ENCODE measurements at regions not wholly inside any gene's neighbourhood (a gene's known extent, or its start where the extent isn't known, plus 50 kb on each side); places are given as distances from the start of the nearest gene placed in this dataset.

DNA sequence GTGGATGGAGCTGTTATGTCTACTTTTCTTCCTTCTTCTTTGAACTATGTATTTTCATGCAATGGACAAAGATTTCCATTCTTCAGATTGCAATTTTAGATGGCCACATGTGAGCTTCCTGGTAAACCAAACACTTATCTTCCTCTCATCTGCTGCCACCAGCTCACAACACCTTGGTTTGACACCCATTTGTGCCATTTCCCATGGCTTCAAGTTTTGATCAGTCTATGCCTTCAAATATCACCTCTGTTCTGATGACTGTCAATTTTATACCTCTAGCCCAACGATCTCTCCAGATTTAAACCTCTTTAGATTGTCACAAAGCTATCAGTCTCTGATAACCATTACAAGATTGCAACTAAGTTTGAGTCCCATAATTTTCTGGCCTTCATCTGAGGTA lies 147.2 kb downstream of the TMEM38B start:
- no peaks in the 10 kb centered on the region for H3K9me3 Mint-ChIP-seq
- no peaks in the 10 kb centered on the region for H3K27me3 Mint-ChIP-seq (ENCODE audit: low read depth)
- ChIA-PET POLR2A (no interaction called here), CTCF (interaction anchor here (0.8 to 2.8 kb wide), 7 partner anchors 9 to 443 kb away, joined by 3 to 16 read pairs (median 4); no protein-coding TSS in a partner anchor)
- H3K36me3 Mint-ChIP-seq, result no peaks in the 10 kb centered on the region
- no peak overlapping the region for H3K27ac Mint-ChIP-seq
- H3K4me3 Mint-ChIP-seq, result no peak overlapping the region
- DNase-seq (ENCODE audit: low spot score), result no peak
- no peak for TF ChIP-seq AR (CRISPR knock-in tag; IDR thresholded peaks at IDR 0.05)
- no peak for TF ChIP-seq SMAD4 (CRISPR knock-in tag; IDR thresholded peaks at IDR 0.05)
- no peak for TF ChIP-seq ZNF423 (CRISPR knock-in tag; IDR thresholded peaks at IDR 0.05)
- TF ChIP-seq ZNF219 (CRISPR knock-in tag; IDR thresholded peaks at IDR 0.05; ENCODE audit: borderline replicate concordance), result no peak
- TF ChIP-seq JAZF1 (CRISPR knock-in tag; IDR thresholded peaks at IDR 0.05), result no peak
- no peak for TF ChIP-seq ESRRA (CRISPR knock-in tag; IDR thresholded peaks at IDR 0.05; ENCODE audit: borderline replicate concordance)
- no peak for TF ChIP-seq ZNF416 (CRISPR knock-in tag; IDR thresholded peaks at IDR 0.05)
- no peak for TF ChIP-seq FOXK1 (CRISPR knock-in tag; IDR thresholded peaks at IDR 0.05)
- no peak for TF ChIP-seq GRHL2 (CRISPR knock-in tag; IDR thresholded peaks at IDR 0.05; ENCODE audit: insufficient replicate concordance, severe bottlenecking)
- TF ChIP-seq, protein P1, sequence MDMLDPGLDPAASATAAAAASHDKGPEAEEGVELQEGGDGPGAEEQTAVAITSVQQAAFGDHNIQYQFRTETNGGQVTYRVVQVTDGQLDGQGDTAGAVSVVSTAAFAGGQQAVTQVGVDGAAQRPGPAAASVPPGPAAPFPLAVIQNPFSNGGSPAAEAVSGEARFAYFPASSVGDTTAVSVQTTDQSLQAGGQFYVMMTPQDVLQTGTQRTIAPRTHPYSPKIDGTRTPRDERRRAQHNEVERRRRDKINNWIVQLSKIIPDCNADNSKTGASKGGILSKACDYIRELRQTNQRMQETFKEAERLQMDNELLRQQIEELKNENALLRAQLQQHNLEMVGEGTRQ (CRISPR knock-in tag; IDR thresholded peaks at IDR 0.05), result no peak
- H3K4me1 Mint-ChIP-seq, result peaks cover 5% of the 10 kb centered on the region
- no peak for ATAC-seq

DNA sequence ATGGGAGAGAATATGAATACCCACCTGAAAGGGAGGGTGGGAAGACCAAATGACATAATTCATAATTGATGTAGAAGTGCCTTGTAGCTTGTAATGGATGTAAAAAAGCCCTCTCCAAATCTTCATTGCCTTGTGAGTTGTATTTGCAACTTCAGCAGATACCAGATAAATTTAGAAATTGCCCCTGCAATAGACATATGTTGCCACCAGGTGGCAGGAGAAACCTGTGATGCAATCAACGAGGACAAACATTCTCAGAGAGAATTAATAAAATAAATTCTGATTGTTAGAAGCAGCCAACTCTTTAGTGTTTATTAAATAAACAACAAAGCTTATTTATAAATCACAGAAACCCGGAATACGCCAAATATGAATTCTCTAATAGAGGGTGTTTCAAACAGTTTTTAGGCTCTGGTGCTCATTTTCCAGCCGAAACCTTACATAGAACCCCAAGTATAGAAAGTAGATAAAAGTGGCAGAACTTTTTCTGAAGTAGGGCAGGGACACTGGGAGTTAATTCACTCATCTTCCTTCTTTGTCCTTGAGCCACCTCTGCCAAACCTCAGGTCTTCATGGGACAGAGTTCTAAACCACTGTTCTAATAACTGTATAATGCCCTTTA lies 147.8 kb downstream of the TMEM38B start:
- ChIA-PET POLR2A (no interaction called here), CTCF (interaction anchor here (0.8 to 2.8 kb wide), 7 partner anchors 9 to 442 kb away, joined by 3 to 16 read pairs (median 4); no protein-coding TSS in a partner anchor)
- no peaks in the 10 kb centered on the region for H3K27me3 Mint-ChIP-seq (ENCODE audit: low read depth)
- H3K4me1 Mint-ChIP-seq, result no peaks in the 10 kb centered on the region; the same call in 1 of the 2 replicates
- no peak overlapping the region for H3K27ac Mint-ChIP-seq
- no peaks in the 10 kb centered on the region for H3K9me3 Mint-ChIP-seq
- no peak for ATAC-seq
- H3K4me3 Mint-ChIP-seq, result no peak overlapping the region
- DNase-seq (ENCODE audit: low spot score), result peak; percentile 34
- TF ChIP-seq, protein P2, sequence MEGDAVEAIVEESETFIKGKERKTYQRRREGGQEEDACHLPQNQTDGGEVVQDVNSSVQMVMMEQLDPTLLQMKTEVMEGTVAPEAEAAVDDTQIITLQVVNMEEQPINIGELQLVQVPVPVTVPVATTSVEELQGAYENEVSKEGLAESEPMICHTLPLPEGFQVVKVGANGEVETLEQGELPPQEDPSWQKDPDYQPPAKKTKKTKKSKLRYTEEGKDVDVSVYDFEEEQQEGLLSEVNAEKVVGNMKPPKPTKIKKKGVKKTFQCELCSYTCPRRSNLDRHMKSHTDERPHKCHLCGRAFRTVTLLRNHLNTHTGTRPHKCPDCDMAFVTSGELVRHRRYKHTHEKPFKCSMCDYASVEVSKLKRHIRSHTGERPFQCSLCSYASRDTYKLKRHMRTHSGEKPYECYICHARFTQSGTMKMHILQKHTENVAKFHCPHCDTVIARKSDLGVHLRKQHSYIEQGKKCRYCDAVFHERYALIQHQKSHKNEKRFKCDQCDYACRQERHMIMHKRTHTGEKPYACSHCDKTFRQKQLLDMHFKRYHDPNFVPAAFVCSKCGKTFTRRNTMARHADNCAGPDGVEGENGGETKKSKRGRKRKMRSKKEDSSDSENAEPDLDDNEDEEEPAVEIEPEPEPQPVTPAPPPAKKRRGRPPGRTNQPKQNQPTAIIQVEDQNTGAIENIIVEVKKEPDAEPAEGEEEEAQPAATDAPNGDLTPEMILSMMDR (IDR thresholded peaks at IDR 0.05), result peak; percentile 80
- no peak for TF ChIP-seq RORB (CRISPR knock-in tag; IDR thresholded peaks at IDR 0.05)
- TF ChIP-seq ELF4 (CRISPR knock-in tag; IDR thresholded peaks at IDR 0.05; ENCODE audit: low read depth), result no peak
- no peaks in the 10 kb centered on the region for H3K36me3 Mint-ChIP-seq

GRCh38 chr9:105846825-105847224 lies 152.5 kb downstream of the TMEM38B start:
- no peak for ATAC-seq
- DNase-seq (ENCODE audit: low spot score), result no peak
- POLR2A ChIA-PET, result no interaction called here
- no peaks in the 10 kb centered on the region for H3K36me3 Mint-ChIP-seq
- H3K4me1 Mint-ChIP-seq, result no peaks in the 10 kb centered on the region
- CTCF ChIA-PET, result no interaction called here
- TF ChIP-seq MXD4 (CRISPR knock-in tag; IDR thresholded peaks at IDR 0.05; ENCODE audit: borderline replicate concordance), result no peak
- no peak for TF ChIP-seq ZBTB43 (CRISPR knock-in tag; IDR thresholded peaks at IDR 0.05)
- no peak for TF ChIP-seq ZNF281 (CRISPR knock-in tag; IDR thresholded peaks at IDR 0.05)
- H3K27ac Mint-ChIP-seq, result no peak overlapping the region
- H3K4me3 Mint-ChIP-seq, result no peak overlapping the region
- H3K9me3 Mint-ChIP-seq, result peaks cover 4% of the 10 kb centered on the region
- no peaks in the 10 kb centered on the region for H3K27me3 Mint-ChIP-seq (ENCODE audit: low read depth)

Measured in WTC11 (cell line).